Stimulated activated CD8-positive, alpha-beta memory T cell treated with anti-CD3 and anti-CD28 coated beads, Interleukin-15, amount 100 ng/mL, for 1 hour (primary cell): ENCODE measurements at regions not wholly inside any gene's neighbourhood (a gene's known extent, or its start where the extent isn't known, plus 50 kb on each side); places are given as distances from the start of the nearest gene placed in this dataset.

ENCODE experiments used
- DNase-seq: peaks from one replicate; pipeline ENCODE4 v3.0.0-alpha.2; 2020; ENCODE audit warnings: low read depth

- DNase-seq = no peak
These were observed 1141.8 kb downstream of the PCDH17 start for GRCh38 chr13:58773280-58773859.

GRCh38 chr13:58782736-58783135 lies 1151.2 kb downstream of the PCDH17 start:
- no peak for DNase-seq

GRCh38 chr13:58792854-58793253 lies 1161.3 kb downstream of the PCDH17 start:
- DNase-seq = no peak

- no peak for DNase-seq
These were observed 1164.2 kb downstream of the PCDH17 start for GRCh38 chr13:58795715-58796114.

- no peak for DNase-seq
These were observed 1173.3 kb downstream of the PCDH17 start for GRCh38 chr13:58804832-58805231.

GRCh38 chr13:58806401-58806800 lies 1174.9 kb downstream of the PCDH17 start:
- DNase-seq = no peak

GRCh38 chr13:58823701-58824100 lies 1192.2 kb downstream of the PCDH17 start:
- no peak for DNase-seq

GRCh38 chr13:58827904-58828303 lies 1196.4 kb downstream of the PCDH17 start:
- DNase-seq = no peak

- no peak for DNase-seq
These were observed 1199.3 kb downstream of the PCDH17 start for GRCh38 chr13:58830841-58831240.

GRCh38 chr13:58838615-58839014 lies 1207.1 kb downstream of the PCDH17 start:
- no peak for DNase-seq

GRCh38 chr13:58843071-58843470 lies 1211.5 kb downstream of the PCDH17 start:
- no peak for DNase-seq

GRCh38 chr13:58843567-58843966 lies 1212.0 kb downstream of the PCDH17 start:
- DNase-seq = no peak

GRCh38 chr13:58850161-58850560 lies 1218.6 kb downstream of the PCDH17 start:
- DNase-seq = no peak

GRCh38 chr13:58852076-58852475 lies 1220.5 kb downstream of the PCDH17 start:
- DNase-seq = no peak

- DNase-seq = no peak
These were observed 1223.7 kb downstream of the PCDH17 start for GRCh38 chr13:58855283-58855682.

- no peak for DNase-seq
These were observed 1227.4 kb downstream of the PCDH17 start for GRCh38 chr13:58858870-58859371.

GRCh38 chr13:58865286-58865685 lies 1233.7 kb downstream of the PCDH17 start:
- no peak for DNase-seq

GRCh38 chr13:58869566-58869965 lies 1238.0 kb downstream of the PCDH17 start:
- DNase-seq = no peak

GRCh38 chr13:58876473-58876872 lies 1244.9 kb downstream of the PCDH17 start:
- no peak for DNase-seq

- no peak for DNase-seq
These were observed 1247.6 kb downstream of the PCDH17 start for GRCh38 chr13:58879114-58879513.

- no peak for DNase-seq
These were observed 1251.0 kb downstream of the PCDH17 start for GRCh38 chr13:58882516-58882915.

GRCh38 chr13:58883405-58883804 lies 1251.9 kb downstream of the PCDH17 start:
- DNase-seq = no peak

GRCh38 chr13:58884353-58885209 lies 1253.0 kb downstream of the PCDH17 start:
- DNase-seq = no peak
